Pancreas (tissue), 10 donors: ENCODE measurements at regions not wholly inside any gene's neighbourhood (a gene's known extent, or its start where the extent isn't known, plus 50 kb on each side); places are given as distances from the start of the nearest gene placed in this dataset.
A peak's percentile ranks its signal among the peaks of the same experiment; 100 is the strongest.

Experiments
- ATAC-seq, 4 donors: fragments of 200-7000 bp; cut with Tn5 transposase; one replicate each; pipeline versions ENCODE4 v1.8.0 to v1.9.1; 2020; ENCODE audit warnings: mild to moderate bottlenecking in 4 of 4, moderate library complexity in 4 of 4
- DNase-seq, 6 donors: peaks; one replicate each; pipeline ENCODE4 v3.0.0-alpha.2; 2020
- FAIRE-seq: peaks from 2 replicates; lab custom pipeline; 2012; peaks lifted over from hg19 to GRCh38; lab: Jason Lieb, UNC
- H3K27ac ChIP-seq, 4 donors: fragments of 200-600 bp; sonication (generic); 1 replicate in 3 of 4; 2 replicates in 1 of 4; pipeline versions ENCODE4 v1.5.0 to v1.8.0; 2020
- H3K27me3 ChIP-seq, 4 donors: fragments of 200-600 bp; one replicate each; pipeline ENCODE4 v1.8.0; 2021
- H3K36me3 ChIP-seq, 3 donors: fragments of 200-600 bp; sonication (generic) in 1 of 3; one replicate each; pipeline versions ENCODE4 v1.5.0 to v1.8.0; 2020 to 2021
- H3K4me1 ChIP-seq, 3 donors: fragments of 200-600 bp; one replicate each; pipeline ENCODE4 v1.8.0; 2021
- H3K4me3 ChIP-seq, 4 donors: fragments of 200-600 bp; sonication (generic) in 2 of 4; one replicate each; pipeline versions ENCODE4 v1.5.0 to v1.8.0; 2020 to 2021
- H3K9me3 ChIP-seq, 4 donors: fragments of 200-600 bp; one replicate each; pipeline ENCODE4 v1.8.0; 2021
- WGBS, 2 donors: extraction: QIAGEN DNeasy Blood & Tissue Kit; methylation state at CpG; one replicate each; pipeline ENCODE4 v1.1.7; 2013; 5-methylcytosine and 5-hydroxymethylcytosine counted together
- intact Hi-C, 3 donors: fragments of 100-400 bp; cut with DNase I; formaldehyde crosslinking; loops; one replicate each; pipeline versions ENCODE4 v1.11.1 to v1.14.2; 2022
- TF ChIP-seq, protein P1 (sequence below), 4 donors: fragments of 200-600 bp; sonication (generic) in 3 of 4; IDR thresholded peaks; one replicate each; pipeline versions ENCODE4 v1.5.0 to v1.8.0; 2021; ENCODE audit warnings: antibody characterized with exemption in 4 of 4
- donor health status: healthy with polysubstance abuse.
- donor health status: DM: no; HTN: no; CAD: no; lungs with moderate emphysema.
- donor health status: DM: no; HTN: no; CAD: no.
- donor health status: control.
- donor health status: control.
- donor health status: Bipolar disorder and iron deficiency.
- donor health status: DM: yes; HTN: yes; CAD: no.
- donor health status: DM: no; HTN: no; CAD: no.
- donor health status: DM: no; HTN: no; CAD: no.
- donor health status: DM: yes; HTN: yes; CAD: no.

DNA sequence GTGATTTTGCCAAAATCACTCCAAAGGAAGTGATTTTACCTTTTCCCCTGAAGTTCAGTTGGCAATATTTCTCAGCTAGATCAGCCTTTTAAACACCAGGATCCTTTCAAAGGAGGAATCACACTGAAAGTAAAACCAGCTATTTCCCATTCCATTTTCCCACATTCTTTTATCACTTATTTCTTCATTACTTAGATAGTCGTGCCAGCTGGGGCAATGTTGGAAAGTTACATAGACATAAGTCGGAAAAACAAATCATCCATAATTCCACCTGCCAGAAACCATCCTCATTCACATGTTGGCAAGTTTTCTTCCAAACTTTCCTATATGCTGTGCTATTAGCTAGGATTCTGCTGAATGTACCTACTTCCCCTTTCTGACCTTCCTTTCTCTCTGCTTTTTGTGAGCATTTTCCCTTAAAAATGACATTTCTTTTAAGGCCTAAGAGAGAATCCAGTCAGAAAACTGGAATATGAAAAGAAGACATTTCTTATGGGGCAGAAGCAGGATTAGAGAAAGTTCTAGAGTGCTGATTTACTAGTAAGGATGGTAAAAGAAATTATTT is 170.0 kb upstream of the STK17B start:
- H3K4me1 ChIP-seq, result no peaks in the 10 kb centered on the region
- no peaks in the 10 kb centered on the region for H3K36me3 ChIP-seq
- FAIRE-seq, result no peak
- no peak overlapping the region for H3K4me3 ChIP-seq
- TF ChIP-seq, protein P1, sequence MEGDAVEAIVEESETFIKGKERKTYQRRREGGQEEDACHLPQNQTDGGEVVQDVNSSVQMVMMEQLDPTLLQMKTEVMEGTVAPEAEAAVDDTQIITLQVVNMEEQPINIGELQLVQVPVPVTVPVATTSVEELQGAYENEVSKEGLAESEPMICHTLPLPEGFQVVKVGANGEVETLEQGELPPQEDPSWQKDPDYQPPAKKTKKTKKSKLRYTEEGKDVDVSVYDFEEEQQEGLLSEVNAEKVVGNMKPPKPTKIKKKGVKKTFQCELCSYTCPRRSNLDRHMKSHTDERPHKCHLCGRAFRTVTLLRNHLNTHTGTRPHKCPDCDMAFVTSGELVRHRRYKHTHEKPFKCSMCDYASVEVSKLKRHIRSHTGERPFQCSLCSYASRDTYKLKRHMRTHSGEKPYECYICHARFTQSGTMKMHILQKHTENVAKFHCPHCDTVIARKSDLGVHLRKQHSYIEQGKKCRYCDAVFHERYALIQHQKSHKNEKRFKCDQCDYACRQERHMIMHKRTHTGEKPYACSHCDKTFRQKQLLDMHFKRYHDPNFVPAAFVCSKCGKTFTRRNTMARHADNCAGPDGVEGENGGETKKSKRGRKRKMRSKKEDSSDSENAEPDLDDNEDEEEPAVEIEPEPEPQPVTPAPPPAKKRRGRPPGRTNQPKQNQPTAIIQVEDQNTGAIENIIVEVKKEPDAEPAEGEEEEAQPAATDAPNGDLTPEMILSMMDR (IDR thresholded peaks at IDR 0.05), result no peak
- intact Hi-C loops, result no loop called here
- 29% methylated on average over 2 of the region's 2 CpGs for WGBS, 2 donors
- H3K27ac ChIP-seq, result no peak overlapping the region
- ATAC-seq, result no peak
- DNase-seq, result no peak
- no peaks in the 10 kb centered on the region for H3K27me3 ChIP-seq
- H3K9me3 ChIP-seq, result no peaks in the 10 kb centered on the region

DNA sequence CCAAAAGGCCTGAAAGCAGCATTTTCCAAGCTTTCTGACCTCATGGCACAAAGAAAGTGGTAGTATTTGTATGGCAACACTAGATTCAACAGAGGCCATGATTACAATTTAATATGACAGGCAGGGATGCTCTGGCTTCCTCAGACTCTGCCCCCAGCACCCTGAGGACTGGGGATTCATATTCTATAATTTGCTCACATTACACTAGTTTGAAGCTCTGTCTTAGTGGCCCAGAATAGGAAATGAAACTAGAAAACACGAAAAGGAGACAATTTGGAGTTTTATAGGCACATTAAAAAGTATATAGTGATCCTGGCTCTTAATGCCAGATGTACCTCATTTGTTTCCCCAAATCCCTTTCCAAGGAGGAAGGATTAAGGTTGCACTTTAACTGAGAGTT is 173.0 kb upstream of the STK17B start:
- FAIRE-seq, result no peak
- Histone ChIP-seq H3K4me1 (no peaks in the 10 kb centered on the region), H3K36me3 (no peaks in the 10 kb centered on the region), H3K27ac (no peak overlapping the region), H3K27me3 (no peaks in the 10 kb centered on the region), H3K9me3 (no peaks in the 10 kb centered on the region), H3K4me3 (no peak overlapping the region)
- DNase-seq, result no peak
- intact Hi-C loops, result no loop called here
- TF ChIP-seq, protein P1 (IDR thresholded peaks at IDR 0.05), result no peak
- WGBS, 2 donors, result 59 to 69% methylated on average over 1 of the region's 1 CpG
- no peak for ATAC-seq

DNA sequence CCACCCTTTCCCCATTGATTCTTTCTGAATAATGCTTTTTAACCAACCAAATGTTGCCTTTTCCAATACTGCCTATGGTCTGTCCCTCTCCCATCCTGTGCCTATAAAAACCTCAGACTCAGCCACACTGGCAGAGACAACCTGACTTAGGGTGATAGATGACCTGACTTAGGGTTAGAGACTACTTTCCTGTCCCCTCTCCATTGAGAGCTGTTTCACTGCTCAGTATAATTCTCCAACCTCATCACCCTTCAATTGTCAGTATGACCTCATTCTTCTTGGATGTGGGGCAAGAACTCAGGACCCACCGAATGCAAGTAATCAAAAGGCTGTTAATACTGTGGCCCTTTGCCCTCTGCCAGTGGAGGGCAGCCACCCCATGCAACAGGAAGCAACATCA is 182.3 kb upstream of the STK17B start:
- intact Hi-C loops, result no loop called here
- ATAC-seq (no peak), DNase-seq (no peak), FAIRE-seq (no peak)
- TF ChIP-seq, protein P1 (IDR thresholded peaks at IDR 0.05), result no peak
- no peak overlapping the region for H3K27ac ChIP-seq
- 70 to 90% methylated on average over 1 of the region's 1 CpG for WGBS, 2 donors
- H3K9me3 ChIP-seq, result no peaks in the 10 kb centered on the region
- no peak overlapping the region for H3K4me3 ChIP-seq
- no peaks in the 10 kb centered on the region for H3K4me1 ChIP-seq
- H3K36me3 ChIP-seq, result no peaks in the 10 kb centered on the region
- no peaks in the 10 kb centered on the region for H3K27me3 ChIP-seq

DNA sequence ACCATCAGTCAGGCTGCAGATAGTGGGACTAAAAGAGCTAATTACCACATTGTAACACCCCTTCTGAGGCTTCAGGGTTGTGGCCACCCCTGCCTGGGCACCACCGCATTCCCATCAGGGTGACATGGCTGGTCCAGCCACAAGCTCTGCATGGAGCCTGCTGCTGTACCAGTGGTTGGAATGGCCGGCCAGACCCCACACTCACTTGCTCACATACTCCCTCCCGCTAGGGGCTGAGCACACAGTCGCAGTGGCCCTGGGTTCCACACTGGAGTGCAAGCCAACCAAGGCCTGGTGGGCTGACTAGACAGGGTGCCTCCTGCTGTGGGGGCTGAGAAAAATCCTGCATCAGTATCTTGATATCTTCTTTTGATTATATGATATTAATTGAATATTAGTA is 182.8 kb upstream of the STK17B start:
- DNase-seq (peak in 1 of 6 donors; percentile 40), ATAC-seq (no peak), FAIRE-seq (no peak)
- Histone ChIP-seq H3K36me3 (no peaks in the 10 kb centered on the region), H3K4me1 (no peaks in the 10 kb centered on the region), H3K4me3 (no peak overlapping the region), H3K9me3 (no peaks in the 10 kb centered on the region), H3K27ac (no peak overlapping the region), H3K27me3 (no peaks in the 10 kb centered on the region)
- WGBS, 2 donors, result 86 to 97% methylated on average over 4 of the region's 4 CpGs
- intact Hi-C loops, result no loop called here
- TF ChIP-seq, protein P1 (IDR thresholded peaks at IDR 0.05), result no peak

DNA sequence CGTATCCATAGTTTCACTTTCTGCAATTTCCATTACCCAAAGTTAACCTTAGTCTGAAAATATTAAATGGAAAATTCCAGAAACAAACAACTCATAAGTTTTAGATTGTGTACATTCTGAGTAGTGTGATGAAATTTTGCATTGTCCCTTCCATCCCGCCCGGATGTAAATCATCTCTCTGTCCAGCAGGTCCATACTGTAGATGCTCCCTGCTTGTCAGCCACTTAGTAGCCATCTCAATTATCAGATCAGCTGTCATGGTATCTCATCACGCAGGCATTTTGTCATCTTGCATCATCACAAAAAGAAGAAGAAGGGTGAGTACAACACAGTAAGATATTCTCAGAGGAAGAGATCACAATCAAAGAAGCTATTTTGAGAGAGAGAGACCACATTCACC is 185.0 kb upstream of the STK17B start:
- intact Hi-C loops, result no loop called here
- H3K4me3 ChIP-seq, result no peak overlapping the region
- H3K27ac ChIP-seq, result no peak overlapping the region
- 54 to 71% methylated on average over 4 of the region's 4 CpGs for WGBS, 2 donors
- H3K4me1 ChIP-seq, result no peaks in the 10 kb centered on the region
- no peak for DNase-seq
- no peaks in the 10 kb centered on the region for H3K36me3 ChIP-seq
- TF ChIP-seq, protein P1 (IDR thresholded peaks at IDR 0.05), result no peak
- ATAC-seq, result no peak
- H3K9me3 ChIP-seq, result no peaks in the 10 kb centered on the region
- H3K27me3 ChIP-seq, result no peaks in the 10 kb centered on the region
- FAIRE-seq, result no peak
